ENCODE measurements at regions not wholly inside any gene's neighbourhood (a gene's known extent, or its start where the extent isn't known, plus 50 kb on each side); places are given as distances from the start of the nearest gene placed in this dataset.
"Not testable (repeated sequence)": the region's sequence is repeated elsewhere in the genome, so short reads cannot be mapped to it uniquely, and the experiment has no call there.

- not testable (repeated sequence) for H3K36me3 ChIP-seq (replicated peaks; ENCODE audit: low read depth, low read length); H3K4me3 ChIP-seq (ENCODE audit: low read length); H3K27me3 ChIP-seq (ENCODE audit: low read depth, low read length); H3K9me3 ChIP-seq (ENCODE audit: insufficient read depth, low read length); H2AFZ ChIP-seq (ENCODE audit: low read depth, low read length); H3K9ac ChIP-seq (ENCODE audit: low read length); H3K4me2 ChIP-seq (ENCODE audit: low read length); H3K27ac ChIP-seq (ENCODE audit: low read length); H4K20me1 ChIP-seq (ENCODE audit: insufficient read depth, low read length); H3K79me2 ChIP-seq (ENCODE audit: low read length); H3K4me1 ChIP-seq (ENCODE audit: low read length)
These were observed 370.8 kb upstream of the NPAP1 start for GRCh38 chr15:24304747-24305146.

- not testable (repeated sequence) for H3K79me2 ChIP-seq (ENCODE audit: low read length); H3K4me2 ChIP-seq (ENCODE audit: low read length); H3K27ac ChIP-seq (ENCODE audit: low read length); H3K36me3 ChIP-seq (replicated peaks; ENCODE audit: low read depth, low read length); H4K20me1 ChIP-seq (ENCODE audit: insufficient read depth, low read length); H2AFZ ChIP-seq (ENCODE audit: low read depth, low read length); H3K27me3 ChIP-seq (ENCODE audit: low read depth, low read length); H3K9me3 ChIP-seq (ENCODE audit: insufficient read depth, low read length); H3K4me3 ChIP-seq (ENCODE audit: low read length); H3K4me1 ChIP-seq (ENCODE audit: low read length); H3K9ac ChIP-seq (ENCODE audit: low read length)
These were observed 369.9 kb upstream of the NPAP1 start for GRCh38 chr15:24305643-24306042.

GRCh38 chr15:24309700-24310099 lies 365.9 kb upstream of the NPAP1 start:
- not testable (repeated sequence) for H3K27me3 ChIP-seq (ENCODE audit: low read depth, low read length); H2AFZ ChIP-seq (ENCODE audit: low read depth, low read length); H3K79me2 ChIP-seq (ENCODE audit: low read length); H4K20me1 ChIP-seq (ENCODE audit: insufficient read depth, low read length); H3K27ac ChIP-seq (ENCODE audit: low read length); H3K36me3 ChIP-seq (replicated peaks; ENCODE audit: low read depth, low read length); H3K4me3 ChIP-seq (ENCODE audit: low read length); H3K4me1 ChIP-seq (ENCODE audit: low read length); H3K9ac ChIP-seq (ENCODE audit: low read length); H3K4me2 ChIP-seq (ENCODE audit: low read length); H3K9me3 ChIP-seq (ENCODE audit: insufficient read depth, low read length)

GRCh38 chr15:24311692-24312091 lies 363.9 kb upstream of the NPAP1 start:
- not testable (repeated sequence) for H3K79me2 ChIP-seq (ENCODE audit: low read length); H2AFZ ChIP-seq (ENCODE audit: low read depth, low read length); H3K27ac ChIP-seq (ENCODE audit: low read length); H3K9me3 ChIP-seq (ENCODE audit: insufficient read depth, low read length); H3K36me3 ChIP-seq (replicated peaks; ENCODE audit: low read depth, low read length); H3K9ac ChIP-seq (ENCODE audit: low read length); H3K4me1 ChIP-seq (ENCODE audit: low read length); H3K4me3 ChIP-seq (ENCODE audit: low read length); H4K20me1 ChIP-seq (ENCODE audit: insufficient read depth, low read length); H3K4me2 ChIP-seq (ENCODE audit: low read length); H3K27me3 ChIP-seq (ENCODE audit: low read depth, low read length)

- not testable (repeated sequence) for H3K4me3 ChIP-seq (ENCODE audit: low read length); H3K9ac ChIP-seq (ENCODE audit: low read length); H3K4me1 ChIP-seq (ENCODE audit: low read length); H3K4me2 ChIP-seq (ENCODE audit: low read length); H2AFZ ChIP-seq (ENCODE audit: low read depth, low read length); H4K20me1 ChIP-seq (ENCODE audit: insufficient read depth, low read length); H3K27ac ChIP-seq (ENCODE audit: low read length); H3K9me3 ChIP-seq (ENCODE audit: insufficient read depth, low read length); H3K36me3 ChIP-seq (replicated peaks; ENCODE audit: low read depth, low read length); H3K27me3 ChIP-seq (ENCODE audit: low read depth, low read length); H3K79me2 ChIP-seq (ENCODE audit: low read length)
These were observed 359.2 kb upstream of the NPAP1 start for GRCh38 chr15:24316326-24316725.

GRCh38 chr15:24318981-24319380 lies 356.6 kb upstream of the NPAP1 start:
- H3K27me3 ChIP-seq (ENCODE audit: low read depth, low read length), result no peaks in the 10 kb centered on the region
- no peaks in the 10 kb centered on the region for H3K36me3 ChIP-seq (replicated peaks; ENCODE audit: low read depth, low read length)

GRCh38 chr15:24324096-24324495 lies 351.5 kb upstream of the NPAP1 start:
- not testable (repeated sequence) for H3K4me1 ChIP-seq (ENCODE audit: low read length); H3K27me3 ChIP-seq (ENCODE audit: low read depth, low read length); H3K36me3 ChIP-seq (replicated peaks; ENCODE audit: low read depth, low read length); H3K9ac ChIP-seq (ENCODE audit: low read length); H4K20me1 ChIP-seq (ENCODE audit: insufficient read depth, low read length); H2AFZ ChIP-seq (ENCODE audit: low read depth, low read length); H3K27ac ChIP-seq (ENCODE audit: low read length); H3K9me3 ChIP-seq (ENCODE audit: insufficient read depth, low read length); H3K4me2 ChIP-seq (ENCODE audit: low read length); H3K4me3 ChIP-seq (ENCODE audit: low read length); H3K79me2 ChIP-seq (ENCODE audit: low read length)

More at GRCh38 chr15:24318981-24319380, 356.6 kb upstream of the NPAP1 start:
- Histone ChIP-seq H3K79me2 (ENCODE audit: low read length) (no peaks in the 10 kb centered on the region), H3K4me1 (ENCODE audit: low read length) (no peaks in the 10 kb centered on the region), H3K4me2 (ENCODE audit: low read length) (no peak overlapping the region), H3K9me3 (ENCODE audit: insufficient read depth, low read length) (no peaks in the 10 kb centered on the region), H4K20me1 (ENCODE audit: insufficient read depth, low read length) (no peaks in the 10 kb centered on the region), H3K27ac (ENCODE audit: low read length) (no peak overlapping the region), H3K9ac (ENCODE audit: low read length) (no peak overlapping the region), H2AFZ (ENCODE audit: low read depth, low read length) (no peak overlapping the region), H3K4me3 (ENCODE audit: low read length) (no peak overlapping the region)
- TF ChIP-seq CTCF (IDR thresholded peaks at IDR 0.05; ENCODE audit: low read depth, low read length) (no peak), EZH2phosphoT487 (IDR thresholded peaks at IDR 0.05; ENCODE audit: low read depth) (no peak)

- not testable (repeated sequence) for H3K4me1 ChIP-seq (ENCODE audit: low read length); H3K9me3 ChIP-seq (ENCODE audit: insufficient read depth, low read length); H3K9ac ChIP-seq (ENCODE audit: low read length); H3K36me3 ChIP-seq (replicated peaks; ENCODE audit: low read depth, low read length); H3K27me3 ChIP-seq (ENCODE audit: low read depth, low read length); H3K4me2 ChIP-seq (ENCODE audit: low read length); H3K4me3 ChIP-seq (ENCODE audit: low read length); H4K20me1 ChIP-seq (ENCODE audit: insufficient read depth, low read length); H3K27ac ChIP-seq (ENCODE audit: low read length); H2AFZ ChIP-seq (ENCODE audit: low read depth, low read length); H3K79me2 ChIP-seq (ENCODE audit: low read length)
These were observed 349.1 kb upstream of the NPAP1 start for GRCh38 chr15:24326513-24326912.

- H3K4me1 ChIP-seq (ENCODE audit: low read length); H4K20me1 ChIP-seq (ENCODE audit: insufficient read depth, low read length); H3K36me3 ChIP-seq (replicated peaks; ENCODE audit: low read depth, low read length); H3K9ac ChIP-seq (ENCODE audit: low read length); H2AFZ ChIP-seq (ENCODE audit: low read depth, low read length); H3K9me3 ChIP-seq (ENCODE audit: insufficient read depth, low read length); H3K27me3 ChIP-seq (ENCODE audit: low read depth, low read length); H3K4me2 ChIP-seq (ENCODE audit: low read length); H3K27ac ChIP-seq (ENCODE audit: low read length); H3K4me3 ChIP-seq (ENCODE audit: low read length); H3K79me2 ChIP-seq (ENCODE audit: low read length): not testable (repeated sequence)
These were observed 343.6 kb upstream of the NPAP1 start for GRCh38 chr15:24331964-24332363.
